ENCODE measurements at regions not wholly inside any gene's neighbourhood (a gene's known extent, or its start where the extent isn't known, plus 50 kb on each side); places are given as distances from the start of the nearest gene placed in this dataset.

DNA sequence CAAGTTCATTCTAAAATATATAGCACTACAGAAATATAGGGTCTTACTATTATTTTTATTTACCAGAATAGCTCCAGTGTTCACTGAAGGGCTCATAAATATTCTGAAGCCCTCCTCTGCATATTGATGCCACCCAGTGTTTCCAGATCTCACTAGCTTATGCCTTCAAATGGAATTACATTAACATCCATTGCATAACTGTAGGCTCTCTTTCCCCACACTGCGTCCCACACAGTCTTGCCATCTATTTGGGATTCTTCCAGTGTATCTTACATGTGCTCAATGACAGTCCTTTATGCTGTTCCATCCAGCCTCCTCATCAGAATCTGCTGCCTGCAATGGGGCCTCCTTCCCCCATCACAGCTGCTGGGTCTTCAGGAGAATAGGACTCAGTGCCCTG lies 137.2 kb downstream of the CYSLTR2 start:
- Mint-ChIP-seq H3K27ac (no peak overlapping the region), H3K4me3 (no peak overlapping the region), H3K4me1 (ENCODE audit: low read depth) (no peaks in the 10 kb centered on the region), H3K27me3 (no peaks in the 10 kb centered on the region), H3K36me3 (no peaks in the 10 kb centered on the region), H3K9me3 (ENCODE audit: low read depth) (no peaks in the 10 kb centered on the region)

DNA sequence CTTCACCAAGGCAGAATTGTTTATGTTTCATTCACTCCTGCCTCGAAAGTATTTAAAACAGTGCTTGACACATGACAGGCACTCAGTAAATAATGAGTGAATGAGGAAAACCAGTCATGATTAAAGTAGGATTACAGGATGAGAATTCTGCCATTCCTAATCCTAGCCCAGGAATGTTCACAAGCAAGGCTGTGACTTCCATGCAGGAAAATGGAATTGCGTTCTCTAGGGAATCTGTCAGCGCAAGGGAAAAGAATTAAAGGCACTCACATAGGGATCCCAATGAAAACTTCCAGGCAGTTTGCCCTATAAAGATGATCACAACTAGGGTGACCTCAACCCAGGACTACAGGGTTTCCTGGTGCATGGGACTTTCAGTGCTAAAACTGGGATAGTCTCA lies 143.4 kb downstream of the CYSLTR2 start:
- H3K4me1 Mint-ChIP-seq (ENCODE audit: low read depth): no peaks in the 10 kb centered on the region
- no peak overlapping the region for H3K4me3 Mint-ChIP-seq
- H3K27me3 Mint-ChIP-seq: no peaks in the 10 kb centered on the region
- H3K9me3 Mint-ChIP-seq (ENCODE audit: low read depth): no peaks in the 10 kb centered on the region
- no peak overlapping the region for H3K27ac Mint-ChIP-seq
- H3K36me3 Mint-ChIP-seq: no peaks in the 10 kb centered on the region

DNA sequence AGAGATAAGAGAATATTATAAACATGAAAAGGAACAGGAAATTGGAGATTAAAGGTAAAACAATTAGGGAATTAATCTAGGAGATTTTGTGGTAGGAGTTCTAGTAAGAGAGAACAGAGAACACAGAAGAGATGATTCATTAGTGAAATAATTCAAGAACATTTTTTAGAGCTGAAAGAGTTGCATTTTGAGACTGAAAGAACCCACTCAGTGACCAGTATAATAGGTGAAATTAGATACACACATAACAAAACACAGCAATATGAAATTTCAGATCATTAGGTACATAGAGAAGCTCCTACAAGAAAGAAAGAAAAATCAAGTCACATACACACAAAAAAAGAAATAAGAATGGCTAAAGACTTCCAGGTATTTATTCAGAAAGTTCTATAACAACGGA lies 144.0 kb downstream of the CYSLTR2 start:
- Mint-ChIP-seq H3K27ac (no peak overlapping the region), H3K9me3 (ENCODE audit: low read depth) (no peaks in the 10 kb centered on the region), H3K27me3 (no peaks in the 10 kb centered on the region), H3K36me3 (no peaks in the 10 kb centered on the region), H3K4me3 (no peak overlapping the region), H3K4me1 (ENCODE audit: low read depth) (no peaks in the 10 kb centered on the region)

DNA sequence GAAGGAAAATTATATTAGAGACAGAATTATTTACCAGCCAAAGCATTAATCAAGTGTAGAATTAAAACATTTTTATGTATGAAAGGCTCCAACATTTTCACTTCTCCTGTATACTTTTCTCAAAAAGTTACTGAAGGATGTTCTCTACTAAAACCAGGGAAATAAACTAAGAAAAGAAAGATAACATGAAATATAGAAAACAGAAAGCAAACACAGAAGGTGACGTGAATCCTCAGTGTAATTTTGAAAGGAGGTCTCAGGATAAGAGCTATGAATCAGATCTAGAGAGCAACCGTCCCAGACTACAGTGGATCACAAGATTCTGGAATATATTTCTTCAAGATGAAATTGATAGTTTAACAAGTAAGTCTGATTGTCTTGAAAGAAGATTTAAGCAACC lies 144.5 kb downstream of the CYSLTR2 start:
- no peaks in the 10 kb centered on the region for H3K36me3 Mint-ChIP-seq
- H3K4me1 Mint-ChIP-seq (ENCODE audit: low read depth): no peaks in the 10 kb centered on the region
- no peak overlapping the region for H3K4me3 Mint-ChIP-seq
- no peaks in the 10 kb centered on the region for H3K9me3 Mint-ChIP-seq (ENCODE audit: low read depth)
- no peak overlapping the region for H3K27ac Mint-ChIP-seq
- H3K27me3 Mint-ChIP-seq: no peaks in the 10 kb centered on the region

DNA sequence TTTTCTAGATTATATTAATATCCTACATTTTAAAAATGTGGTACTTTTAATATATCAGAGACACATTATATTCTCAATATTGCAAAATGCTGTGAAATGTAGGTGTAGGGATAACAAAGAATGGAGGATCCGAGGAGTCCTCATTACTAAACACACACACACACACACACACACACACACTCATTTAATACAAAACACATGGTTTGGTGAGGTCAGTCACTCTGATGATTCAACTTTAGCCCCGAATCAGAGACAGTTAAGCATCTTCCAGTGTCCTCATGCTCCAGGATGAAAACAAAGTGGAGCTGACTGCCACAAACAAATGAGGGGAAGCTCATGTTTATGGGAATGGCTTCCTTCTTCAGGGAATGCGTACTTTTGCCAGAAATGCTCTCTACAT lies 147.5 kb downstream of the CYSLTR2 start:
- Mint-ChIP-seq H3K27me3 (no peaks in the 10 kb centered on the region), H3K4me3 (no peak overlapping the region), H3K4me1 (ENCODE audit: low read depth) (peaks cover 21% of the 10 kb centered on the region), H3K36me3 (no peaks in the 10 kb centered on the region), H3K9me3 (ENCODE audit: low read depth) (no peaks in the 10 kb centered on the region), H3K27ac (no peak overlapping the region)

DNA sequence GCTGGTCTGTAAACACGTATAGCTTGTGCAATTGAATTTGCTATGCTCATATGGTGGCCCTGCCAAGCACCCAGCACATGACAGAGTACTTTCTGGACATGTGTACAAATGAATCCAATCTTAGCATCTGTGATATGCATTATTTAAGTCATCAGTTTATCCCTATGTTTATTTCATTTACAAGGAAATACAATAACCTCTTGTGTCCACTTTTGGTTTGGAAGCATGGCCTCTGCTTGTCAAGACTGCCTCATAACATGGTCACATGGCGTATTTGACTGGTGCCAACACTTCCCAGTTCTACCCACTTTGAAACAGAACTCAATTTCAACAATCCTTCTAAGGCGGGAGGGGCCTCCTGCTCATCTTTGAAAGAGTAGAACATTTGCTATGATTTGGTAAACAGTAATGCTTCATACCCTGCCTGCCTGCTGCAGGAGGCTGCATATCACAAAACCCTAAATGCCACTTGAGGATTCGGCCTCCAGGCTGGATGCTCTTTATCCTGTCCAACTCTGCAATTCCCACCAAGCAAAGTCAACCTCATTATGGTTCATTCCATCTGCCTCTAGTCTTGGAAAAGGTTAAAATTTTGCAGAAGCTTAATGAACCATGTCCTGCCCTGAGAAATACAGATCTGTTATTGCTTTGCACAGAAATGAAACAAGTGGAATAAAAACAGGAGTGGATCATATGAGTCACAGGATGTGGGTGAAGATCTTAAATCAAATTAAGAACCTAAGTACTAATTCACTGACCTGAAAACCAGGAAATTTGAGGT lies 151.3 kb downstream of the CYSLTR2 start:
- Mint-ChIP-seq H3K9me3 (ENCODE audit: low read depth) (no peaks in the 10 kb centered on the region), H3K4me3 (peak overlapping the region; percentile 36), H3K4me1 (ENCODE audit: low read depth) (peaks cover 32% of the 10 kb centered on the region), H3K27ac (peak overlapping the region; percentile 56), H3K36me3 (no peaks in the 10 kb centered on the region), H3K27me3 (no peaks in the 10 kb centered on the region)

DNA sequence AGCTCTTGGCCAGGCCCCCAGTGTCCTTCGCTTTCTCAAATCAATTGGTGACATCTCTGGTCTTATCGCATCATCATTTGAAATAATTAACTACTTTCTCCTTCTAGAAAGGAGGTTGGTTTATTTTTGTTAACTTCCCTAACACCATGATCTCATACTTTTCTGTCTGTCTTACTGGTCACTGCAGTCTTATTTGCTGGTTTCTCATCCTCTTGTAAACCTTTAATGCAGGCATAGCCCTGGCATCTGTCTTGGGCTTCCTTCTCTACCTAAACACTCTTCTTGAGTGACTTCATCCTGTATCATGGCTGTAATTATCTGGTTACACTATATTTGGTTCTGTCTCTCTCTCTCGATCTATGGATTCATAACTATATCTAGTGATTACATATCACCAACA lies 152.8 kb downstream of the CYSLTR2 start:
- H3K9me3 Mint-ChIP-seq (ENCODE audit: low read depth): no peaks in the 10 kb centered on the region
- peak overlapping the region; percentile 64 for H3K27ac Mint-ChIP-seq
- H3K36me3 Mint-ChIP-seq: no peaks in the 10 kb centered on the region
- H3K4me3 Mint-ChIP-seq: no peak overlapping the region
- peaks cover 32% of the 10 kb centered on the region for H3K4me1 Mint-ChIP-seq (ENCODE audit: low read depth)
- H3K27me3 Mint-ChIP-seq: no peaks in the 10 kb centered on the region

DNA sequence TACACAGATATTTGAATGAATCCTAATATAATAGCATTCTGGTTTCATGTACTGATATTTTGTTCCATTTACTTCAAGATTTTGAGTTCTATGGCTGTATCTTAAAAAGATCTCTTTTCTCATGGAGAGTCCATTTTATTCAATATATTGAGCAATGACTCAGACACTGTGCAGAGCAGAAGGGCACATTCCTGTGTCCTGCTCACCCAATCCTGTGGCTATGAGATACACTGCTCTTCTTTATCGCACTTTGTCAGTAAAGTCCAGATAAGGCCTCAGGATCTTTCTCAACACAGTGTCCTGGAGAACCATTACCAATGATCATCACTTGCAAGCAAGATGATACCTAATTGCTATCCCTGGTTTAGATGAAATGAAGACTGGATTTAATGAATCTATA lies 155.0 kb downstream of the CYSLTR2 start:
- H3K9me3 Mint-ChIP-seq (ENCODE audit: low read depth): no peaks in the 10 kb centered on the region
- H3K27ac Mint-ChIP-seq: no peak overlapping the region
- peaks cover 3% of the 10 kb centered on the region for H3K36me3 Mint-ChIP-seq
- H3K4me3 Mint-ChIP-seq: no peak overlapping the region
- peaks cover 32% of the 10 kb centered on the region for H3K4me1 Mint-ChIP-seq (ENCODE audit: low read depth)
- H3K27me3 Mint-ChIP-seq: peaks cover 1% of the 10 kb centered on the region

DNA sequence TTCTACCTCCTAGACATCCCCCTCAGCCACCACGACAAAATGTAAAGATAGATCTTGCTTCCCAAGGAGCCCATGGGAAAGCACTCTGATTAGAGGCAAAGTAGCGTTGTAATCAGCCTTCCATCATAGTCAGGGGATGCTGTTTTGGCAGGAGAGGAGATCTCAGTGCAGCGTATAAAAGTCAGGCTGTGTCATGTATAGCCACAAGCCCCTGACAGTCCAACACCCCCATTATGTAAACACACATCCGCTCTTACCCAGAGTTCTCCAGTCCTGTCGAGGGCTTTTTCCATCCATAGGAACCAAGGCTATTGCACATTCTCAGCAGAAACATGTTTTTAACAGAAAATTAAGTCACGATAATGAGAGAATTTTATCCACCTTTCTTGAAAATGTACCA lies 156.3 kb downstream of the CYSLTR2 start:
- peaks cover 23% of the 10 kb centered on the region for H3K4me1 Mint-ChIP-seq (ENCODE audit: low read depth)
- H3K36me3 Mint-ChIP-seq: peaks cover 3% of the 10 kb centered on the region
- no peaks in the 10 kb centered on the region for H3K9me3 Mint-ChIP-seq (ENCODE audit: low read depth)
- peaks cover 1% of the 10 kb centered on the region for H3K27me3 Mint-ChIP-seq
- H3K27ac Mint-ChIP-seq: no peak overlapping the region
- no peak overlapping the region for H3K4me3 Mint-ChIP-seq

DNA sequence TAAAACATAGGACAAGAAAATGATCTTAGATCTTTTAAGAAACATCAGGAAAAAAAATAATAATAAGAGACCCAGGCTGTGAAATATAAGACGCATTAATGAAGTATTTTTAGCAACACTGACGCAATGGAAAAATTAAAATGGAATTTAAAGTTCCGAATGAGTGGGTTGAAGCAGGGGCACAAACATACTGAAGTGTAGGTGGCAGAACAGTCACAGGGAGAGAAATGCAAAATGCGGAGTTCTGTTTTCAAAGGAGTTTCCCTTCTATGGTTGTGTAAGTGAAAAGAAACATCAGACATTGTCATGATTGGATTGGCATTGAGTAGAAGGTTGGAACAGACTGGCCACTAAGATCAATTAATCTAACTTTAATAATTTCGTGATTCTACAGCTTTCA lies 159.8 kb downstream of the CYSLTR2 start:
- peaks cover 1% of the 10 kb centered on the region for H3K27me3 Mint-ChIP-seq
- H3K4me1 Mint-ChIP-seq (ENCODE audit: low read depth): peaks cover 13% of the 10 kb centered on the region
- H3K36me3 Mint-ChIP-seq: peaks cover 3% of the 10 kb centered on the region
- no peak overlapping the region for H3K4me3 Mint-ChIP-seq
- peaks cover 3% of the 10 kb centered on the region for H3K9me3 Mint-ChIP-seq (ENCODE audit: low read depth)
- no peak overlapping the region for H3K27ac Mint-ChIP-seq

DNA sequence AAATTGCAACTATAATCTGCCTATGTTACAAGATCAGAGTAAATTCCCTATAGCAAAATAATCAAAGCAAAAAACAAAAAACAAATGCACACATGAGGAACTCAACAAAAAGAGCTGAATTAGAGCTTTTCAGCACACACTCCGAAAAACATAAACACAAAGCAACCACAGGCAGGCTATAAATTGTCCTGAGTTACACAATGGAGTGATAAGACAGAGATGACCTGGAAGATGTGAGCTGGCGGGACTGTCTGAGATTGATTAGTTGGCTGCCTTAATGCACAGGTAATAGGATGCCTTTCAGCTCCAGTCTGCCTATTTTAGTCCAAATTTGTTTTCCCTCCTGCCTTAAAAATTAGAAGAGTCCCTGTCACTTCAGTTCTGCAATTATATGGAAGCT lies 159.0 kb upstream of the FNDC3A start:
- peaks cover 1% of the 10 kb centered on the region for H3K27me3 Mint-ChIP-seq
- peaks cover 13% of the 10 kb centered on the region for H3K4me1 Mint-ChIP-seq (ENCODE audit: low read depth)
- H3K27ac Mint-ChIP-seq: peak overlapping the region; percentile 16
- peaks cover 3% of the 10 kb centered on the region for H3K36me3 Mint-ChIP-seq
- H3K4me3 Mint-ChIP-seq: peak overlapping the region; percentile 56
- H3K9me3 Mint-ChIP-seq (ENCODE audit: low read depth): peaks cover 3% of the 10 kb centered on the region

DNA sequence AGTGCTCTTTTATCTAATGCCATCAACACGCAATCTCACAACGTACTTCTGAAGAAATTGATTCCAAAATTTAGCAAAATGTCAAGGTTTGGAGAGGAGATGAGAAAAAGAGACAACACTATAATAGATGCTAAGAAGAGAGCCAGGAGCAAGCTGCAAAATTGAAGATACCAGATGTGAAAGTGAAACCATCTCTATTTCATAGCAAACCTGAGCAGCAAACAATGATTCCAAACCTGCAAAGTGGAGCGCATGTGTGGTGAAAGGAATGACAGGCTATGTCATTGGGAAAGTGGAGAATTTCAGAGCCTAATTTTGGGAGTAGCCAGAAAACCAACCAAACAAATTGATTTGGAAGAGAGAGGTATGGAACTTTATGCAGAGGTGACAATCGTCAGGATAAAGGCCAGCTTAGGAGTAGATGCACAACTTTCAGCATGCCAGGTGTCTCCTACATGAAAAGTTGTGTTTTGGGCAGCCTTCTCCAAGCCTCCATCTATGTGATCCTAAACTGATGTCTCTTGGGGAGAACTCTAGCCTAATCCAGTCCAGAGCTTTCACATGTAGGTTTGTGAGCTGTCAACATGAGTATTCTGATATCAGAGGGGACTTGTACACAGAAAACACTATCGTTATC lies 158.4 kb upstream of the FNDC3A start:
- H3K4me3 Mint-ChIP-seq: peak overlapping the region; percentile 56
- H3K9me3 Mint-ChIP-seq (ENCODE audit: low read depth): peaks cover 3% of the 10 kb centered on the region
- peaks cover 13% of the 10 kb centered on the region for H3K4me1 Mint-ChIP-seq (ENCODE audit: low read depth)
- H3K27me3 Mint-ChIP-seq: peaks cover 1% of the 10 kb centered on the region
- peaks cover 3% of the 10 kb centered on the region for H3K36me3 Mint-ChIP-seq
- H3K27ac Mint-ChIP-seq: peak overlapping the region; percentile 16

DNA sequence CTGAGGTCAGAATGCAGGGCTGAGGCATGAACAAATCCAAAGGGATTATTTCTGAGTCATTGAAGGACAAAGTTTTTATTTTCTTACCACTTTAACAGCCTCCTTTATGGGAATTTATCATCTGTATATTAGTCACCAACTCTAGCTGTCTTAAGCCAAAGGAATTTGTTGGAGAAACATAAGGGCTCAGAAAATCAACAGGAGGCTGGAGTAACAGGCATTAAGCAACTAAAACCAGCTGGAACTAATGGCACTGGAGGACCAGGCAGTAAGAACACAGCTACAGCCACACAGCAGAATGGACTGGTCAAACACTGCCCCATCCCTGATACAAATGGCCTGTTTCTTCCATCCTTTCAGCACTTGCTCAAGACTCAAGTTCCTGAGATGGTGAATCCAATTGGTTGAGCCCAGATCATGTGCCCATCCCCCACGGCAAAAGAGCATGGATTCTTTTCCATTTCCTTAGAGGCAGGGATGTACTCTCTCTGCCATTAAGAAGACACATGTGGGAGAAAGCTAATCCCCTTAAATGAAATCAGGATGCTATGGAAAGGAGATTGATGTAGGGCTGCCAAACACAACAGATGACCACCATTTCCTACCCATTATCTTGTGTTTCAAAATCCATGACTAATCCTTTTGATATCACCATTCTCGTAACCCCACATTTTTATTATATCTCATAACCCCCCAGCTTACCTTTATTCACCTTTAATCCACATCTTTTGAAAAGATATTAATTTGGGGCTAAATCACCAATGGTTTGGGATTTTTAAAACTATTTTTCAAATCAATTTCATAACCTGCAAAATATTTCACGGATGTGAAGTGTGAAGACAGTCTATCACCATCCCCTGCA lies 157.0 kb upstream of the FNDC3A start:
- Mint-ChIP-seq H3K4me3 (no peak overlapping the region), H3K9me3 (ENCODE audit: low read depth) (peaks cover 3% of the 10 kb centered on the region), H3K36me3 (no peaks in the 10 kb centered on the region), H3K27me3 (no peaks in the 10 kb centered on the region), H3K27ac (no peak overlapping the region), H3K4me1 (ENCODE audit: low read depth) (peaks cover 13% of the 10 kb centered on the region)

DNA sequence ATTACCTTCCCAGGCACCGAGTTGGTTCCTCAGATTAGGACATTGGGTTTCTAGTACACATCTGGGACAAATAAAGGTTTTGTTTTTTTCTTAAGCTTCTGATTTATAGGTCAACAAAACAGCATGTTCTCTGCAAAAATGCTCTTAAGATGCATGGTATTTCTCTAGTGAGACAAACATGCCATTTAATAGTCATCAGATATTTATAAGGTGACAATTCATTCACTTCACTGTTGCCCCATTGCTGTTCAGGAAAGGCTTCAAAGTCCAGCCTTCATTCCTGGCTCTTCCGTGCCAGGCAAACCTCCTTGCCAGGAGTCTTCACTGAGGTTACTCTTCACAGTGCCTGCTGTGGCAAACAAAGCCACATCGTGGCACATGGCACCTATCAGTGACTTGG lies 156.3 kb upstream of the FNDC3A start:
- Mint-ChIP-seq H3K36me3 (no peaks in the 10 kb centered on the region), H3K9me3 (ENCODE audit: low read depth) (peaks cover 3% of the 10 kb centered on the region), H3K27ac (no peak overlapping the region), H3K4me3 (no peak overlapping the region), H3K4me1 (ENCODE audit: low read depth) (peaks cover 13% of the 10 kb centered on the region), H3K27me3 (no peaks in the 10 kb centered on the region)

DNA sequence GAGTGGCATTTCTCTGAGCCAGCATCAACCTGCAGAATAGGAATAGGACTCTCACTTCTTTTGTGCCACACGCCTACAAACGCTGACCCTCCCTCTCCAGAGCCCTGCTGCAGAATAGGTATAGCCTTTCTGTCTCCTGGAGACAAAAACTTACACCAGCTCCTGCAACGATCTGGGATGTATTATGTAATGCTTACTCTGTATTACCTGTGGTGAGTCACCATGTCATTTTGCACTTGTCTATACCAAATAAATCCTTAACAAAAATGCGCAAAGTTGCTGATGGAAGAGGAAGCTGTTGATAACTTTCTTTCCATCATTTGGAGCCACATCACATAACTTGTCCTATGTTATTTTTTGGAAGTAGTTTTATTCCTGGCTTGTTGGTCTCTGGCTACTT lies 155.8 kb upstream of the FNDC3A start:
- peaks cover 13% of the 10 kb centered on the region for H3K4me1 Mint-ChIP-seq (ENCODE audit: low read depth)
- no peak overlapping the region for H3K27ac Mint-ChIP-seq
- H3K4me3 Mint-ChIP-seq: no peak overlapping the region
- H3K27me3 Mint-ChIP-seq: no peaks in the 10 kb centered on the region
- no peaks in the 10 kb centered on the region for H3K36me3 Mint-ChIP-seq
- H3K9me3 Mint-ChIP-seq (ENCODE audit: low read depth): peaks cover 3% of the 10 kb centered on the region

All from activated naive CD8-positive, alpha-beta T cell (primary cell).